ENCODE measurements at regions not wholly inside any gene's neighbourhood (a gene's known extent, or its start where the extent isn't known, plus 50 kb on each side); places are given as distances from the start of the nearest gene placed in this dataset.

- H3K36me3 ChIP-seq (ENCODE audit: control insufficient read depth in 4 of 4, insufficient read depth in 3 of 4, low read depth in 1 of 4, low read length in 3 of 4) = no peaks in the 10 kb centered on the region
- no peak overlapping the region for H3K27ac ChIP-seq (ENCODE audit: low read depth in 1 of 2, low read length in 2 of 2)
- DNase-seq (ENCODE audit: low spot score) = no peak
- H3K9me3 ChIP-seq (ENCODE audit: control insufficient read depth in 4 of 4, low read length in 3 of 4) = no peaks in the 10 kb centered on the region
- H3K9ac ChIP-seq (ENCODE audit: low read depth in 1 of 2, low read length in 2 of 2) = no peak overlapping the region
- TF ChIP-seq REST (IDR thresholded peaks at IDR 0.05) (no peak), RAD21 (IDR thresholded peaks at IDR 0.05) (peak; percentile 61 to 69), ZBTB33 (IDR thresholded peaks at IDR 0.05) (no peak), FOXA1 (IDR thresholded peaks at IDR 0.05) (no peak), CTCF (IDR thresholded peaks at IDR 0.05; ENCODE audit: low read depth, low read length, missing input control) (peak; percentile 11)
- 76% methylated on average over 1 of the region's 1 CpG for WGBS
- H3K4me3 ChIP-seq (ENCODE audit: low read depth in 1 of 3, low read length in 3 of 3) = no peak overlapping the region
- no peaks in the 10 kb centered on the region for H3K4me1 ChIP-seq (ENCODE audit: control insufficient read depth in 4 of 4, insufficient read depth in 4 of 4, low read length in 3 of 4)
- H3K27me3 ChIP-seq (ENCODE audit: control insufficient read depth in 4 of 4, insufficient read depth in 4 of 4, low read length in 3 of 4) = no peaks in the 10 kb centered on the region
Measured at GRCh38 chr21:38712071-38712470, 93.7 kb upstream of the ETS2 start.

- Histone ChIP-seq H3K4me1 (ENCODE audit: control insufficient read depth in 4 of 4, insufficient read depth in 4 of 4, low read length in 3 of 4) (no peaks in the 10 kb centered on the region), H3K27me3 (ENCODE audit: control insufficient read depth in 4 of 4, insufficient read depth in 4 of 4, low read length in 3 of 4) (no peaks in the 10 kb centered on the region), H3K9me3 (ENCODE audit: control insufficient read depth in 4 of 4, low read length in 3 of 4) (no peaks in the 10 kb centered on the region), H3K9ac (ENCODE audit: low read depth in 1 of 2, low read length in 2 of 2) (no peak overlapping the region), H3K36me3 (ENCODE audit: control insufficient read depth in 4 of 4, insufficient read depth in 3 of 4, low read depth in 1 of 4, low read length in 3 of 4) (no peaks in the 10 kb centered on the region), H3K27ac (ENCODE audit: low read depth in 1 of 2, low read length in 2 of 2) (no peak overlapping the region), H3K4me3 (ENCODE audit: low read depth in 1 of 3, low read length in 3 of 3) (no peak overlapping the region)
- 94% methylated on average over 3 of the region's 3 CpGs for WGBS
- TF ChIP-seq SP1 (IDR thresholded peaks at IDR 0.05) (no peak), TAF1 (conservative IDR thresholded peaks at IDR 0.05) (no peak), REST (IDR thresholded peaks at IDR 0.05) (no peak), NR2F2 (IDR thresholded peaks at IDR 0.05) (no peak), RXRA (IDR thresholded peaks at IDR 0.05) (no peak), CTCF (IDR thresholded peaks at IDR 0.05; ENCODE audit: low read depth, low read length, missing input control) (no peak), HNF4A (conservative IDR thresholded peaks at IDR 0.05) (no peak), EGR1 (IDR thresholded peaks at IDR 0.05; ENCODE audit: low read depth in 2 of 2) (no peak), ATF3 (IDR thresholded peaks at IDR 0.05) (no peak), HNF4G (IDR thresholded peaks at IDR 0.05) (no peak)
- DNase-seq (ENCODE audit: low spot score) = no peak
Measured at GRCh38 chr21:38712664-38713063, 93.1 kb upstream of the ETS2 start.

All from liver (tissue), 8 donors.